T-helper 2 cell (primary cell): ENCODE measurements at regions not wholly inside any gene's neighbourhood (a gene's known extent, or its start where the extent isn't known, plus 50 kb on each side); places are given as distances from the start of the nearest gene placed in this dataset.
A peak's percentile ranks its signal among the peaks of the same experiment; 100 is the strongest.
"Not testable (repeated sequence)": the region's sequence is repeated elsewhere in the genome, so short reads cannot be mapped to it uniquely, and the experiment has no call there.

ENCODE experiments used
- DNase-seq, 5 experiments: peaks; one replicate each; pipeline versions ENCODE4 v3.0.0 to v3.0.0-alpha.2; 2012 to 2022

DNA sequence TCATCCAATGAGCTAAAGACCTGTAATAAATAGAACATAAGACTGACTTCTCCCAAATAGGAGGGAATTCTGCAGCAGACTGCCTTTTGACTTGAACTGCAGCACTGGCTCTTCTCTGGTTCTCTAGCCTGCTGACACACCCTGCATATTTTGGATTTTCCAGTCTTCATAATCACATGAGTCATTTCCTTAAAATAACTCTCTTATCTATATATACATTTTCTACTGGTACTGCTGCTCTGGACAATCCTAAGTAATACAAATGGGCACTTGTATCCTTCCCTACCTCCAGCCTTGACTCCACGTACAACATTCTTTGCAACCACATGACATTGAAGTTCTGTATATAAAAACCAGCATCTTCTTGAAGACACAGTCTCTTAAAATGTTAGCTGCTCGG is 429.4 kb upstream of the TMPRSS15 start:
- DNase-seq: no peak

- not testable (repeated sequence) for DNase-seq
Observed at GRCh38 chr21:18834121-18834520, 430.5 kb upstream of the TMPRSS15 start.

- no peak for DNase-seq
Observed at GRCh38 chr21:18840239-18840638, 436.7 kb upstream of the TMPRSS15 start.

DNA sequence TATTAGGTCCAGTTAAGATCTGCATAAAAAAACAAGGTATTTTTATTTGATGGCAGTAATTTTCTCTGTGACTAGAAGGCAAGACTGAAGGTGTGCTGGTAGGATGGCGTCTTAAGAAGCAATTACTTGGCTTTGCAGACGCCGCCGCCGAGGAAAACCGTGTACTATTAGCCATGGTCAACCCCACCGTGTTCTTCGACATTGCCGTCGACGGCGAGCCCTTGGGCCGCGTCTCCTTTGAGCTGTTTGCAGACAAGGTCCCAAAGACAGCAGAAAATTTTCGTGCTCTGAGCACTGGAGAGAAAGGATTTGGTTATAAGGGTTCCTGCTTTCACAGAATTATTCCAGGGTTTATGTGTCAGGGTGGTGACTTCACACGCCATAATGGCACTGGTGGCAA is 454.0 kb upstream of the TMPRSS15 start:
- DNase-seq: not testable (repeated sequence)

DNA sequence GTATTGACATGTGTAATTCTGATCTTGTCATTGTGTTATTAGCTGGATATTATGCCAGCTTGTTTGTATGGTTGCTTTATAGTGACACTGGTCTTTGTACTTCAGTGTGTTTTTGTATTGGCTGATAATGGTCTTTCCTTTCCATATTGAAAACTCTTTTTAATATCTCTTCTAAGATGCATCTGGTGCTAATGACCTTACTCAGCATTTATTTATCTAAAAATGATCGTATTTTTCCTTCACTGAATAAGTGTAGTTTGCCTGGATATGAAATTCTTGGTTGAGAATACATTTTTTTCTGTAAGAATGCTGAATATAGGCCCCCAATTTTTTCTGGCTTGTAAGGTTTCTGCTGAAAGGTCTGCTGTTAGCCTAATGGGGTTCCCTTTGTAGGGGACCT is 465.5 kb upstream of the TMPRSS15 start:
- no peak for DNase-seq

GRCh38 chr21:18877917-18878316 is 474.3 kb upstream of the TMPRSS15 start:
- DNase-seq: no peak

DNA sequence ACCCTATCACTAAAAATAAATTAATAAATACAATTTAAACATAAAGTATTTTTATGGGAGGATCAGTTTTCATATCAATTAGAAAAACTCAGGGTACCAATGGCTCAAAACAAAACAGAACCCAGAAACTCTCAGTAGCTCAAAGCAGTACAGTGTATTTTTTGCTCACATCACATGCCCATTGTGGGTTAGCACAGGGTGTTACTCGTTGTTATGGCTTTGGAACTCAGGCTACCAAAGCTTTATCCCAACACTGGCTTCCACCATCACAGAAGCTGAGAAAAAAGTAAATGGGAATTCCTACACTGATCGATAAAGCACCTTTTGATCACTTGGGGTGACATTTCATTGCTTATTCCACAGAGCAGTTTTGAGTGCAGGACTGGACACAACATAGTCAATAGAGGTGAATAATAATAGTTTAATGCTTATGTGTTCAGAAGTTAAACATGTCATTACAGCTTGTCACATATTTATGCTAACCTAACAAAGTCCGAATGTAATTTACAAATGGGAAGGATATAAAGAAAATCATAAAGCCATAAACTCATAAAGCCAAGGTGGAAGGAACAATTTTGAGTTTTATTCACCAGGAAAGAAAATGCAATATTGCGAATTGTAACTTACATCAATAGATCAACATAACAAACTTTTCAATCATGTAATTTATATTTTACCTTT is 484.5 kb upstream of the TMPRSS15 start:
- DNase-seq: no peak

DNA sequence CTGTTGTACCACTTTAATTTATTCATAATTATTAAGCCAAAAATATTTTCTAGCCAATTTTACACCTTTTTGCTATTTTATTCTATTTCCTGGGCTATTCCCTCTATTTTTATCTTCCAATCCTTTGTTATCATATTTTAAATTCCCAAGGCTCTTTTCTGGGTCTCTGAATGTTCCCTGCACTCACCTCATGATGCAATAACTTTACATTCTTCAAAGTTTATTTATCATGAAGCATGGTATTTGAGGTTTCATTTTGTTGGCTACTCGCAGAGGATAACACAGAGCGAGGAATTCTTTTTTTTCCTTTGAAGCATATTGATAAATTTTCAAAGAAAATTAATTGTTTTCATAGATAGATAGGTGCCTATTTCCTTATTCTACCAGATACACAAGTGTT is 489.8 kb upstream of the TMPRSS15 start:
- no peak for DNase-seq

DNA sequence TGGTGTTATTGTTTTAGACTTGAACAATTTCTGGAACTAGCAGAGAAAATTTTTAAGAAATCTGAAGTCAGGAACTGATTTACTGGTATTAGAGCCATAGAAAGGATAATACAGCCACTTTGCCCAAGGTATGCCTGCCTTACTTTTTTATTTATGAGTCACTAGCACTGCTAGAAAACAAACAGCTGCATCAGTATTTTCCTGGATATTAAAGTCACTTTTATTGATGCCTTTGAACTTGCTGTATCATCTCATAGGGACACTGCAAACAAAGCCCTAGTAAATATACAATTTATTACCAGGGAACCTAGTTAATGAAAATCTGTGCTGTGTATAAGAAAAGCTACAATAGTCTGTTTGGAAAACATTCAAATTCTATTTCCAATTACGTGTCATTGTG is 490.8 kb upstream of the TMPRSS15 start:
- DNase-seq: no peak

DNA sequence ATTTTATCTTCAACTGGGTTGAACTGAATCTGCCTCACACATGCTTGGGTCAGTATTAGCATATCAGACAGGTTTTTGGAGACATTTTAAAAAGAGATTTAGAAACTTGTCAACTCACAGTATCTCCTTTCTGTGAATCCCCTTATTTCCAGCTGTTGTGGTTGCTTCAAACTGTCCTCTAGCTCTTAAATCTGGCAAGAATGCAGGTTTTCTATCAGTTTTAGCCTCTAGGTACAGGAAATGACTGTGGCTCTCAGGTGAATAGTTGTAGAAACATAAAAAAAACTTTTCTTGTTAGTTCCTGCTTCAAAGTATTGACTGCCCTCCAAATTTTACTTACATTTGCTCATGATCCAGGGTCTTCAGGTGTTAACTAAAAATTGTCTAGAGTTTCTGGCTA is 495.7 kb upstream of the TMPRSS15 start:
- DNase-seq: no peak

- DNase-seq: no peak
Observed at GRCh38 chr21:18902660-18903059, 499.1 kb upstream of the TMPRSS15 start.

DNA sequence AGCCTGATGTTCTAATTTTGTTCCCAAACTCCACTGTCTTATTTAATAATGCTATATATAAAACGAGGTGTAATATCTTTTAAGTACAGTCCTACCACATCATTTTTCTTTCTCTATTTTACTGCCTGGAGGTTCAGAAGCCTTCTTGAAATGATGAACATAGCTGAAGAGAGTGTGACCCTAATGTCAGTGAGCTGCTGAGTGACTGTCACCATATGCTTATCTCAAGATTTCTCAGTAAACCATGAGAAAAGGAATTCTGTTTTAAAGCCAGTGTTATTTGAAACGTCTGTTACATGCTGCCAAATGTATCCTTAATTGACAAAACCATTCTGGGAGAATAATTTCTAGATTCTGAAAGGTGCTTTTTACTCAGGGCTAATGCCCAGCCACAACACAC is 503.5 kb upstream of the TMPRSS15 start:
- DNase-seq: no peak

DNA sequence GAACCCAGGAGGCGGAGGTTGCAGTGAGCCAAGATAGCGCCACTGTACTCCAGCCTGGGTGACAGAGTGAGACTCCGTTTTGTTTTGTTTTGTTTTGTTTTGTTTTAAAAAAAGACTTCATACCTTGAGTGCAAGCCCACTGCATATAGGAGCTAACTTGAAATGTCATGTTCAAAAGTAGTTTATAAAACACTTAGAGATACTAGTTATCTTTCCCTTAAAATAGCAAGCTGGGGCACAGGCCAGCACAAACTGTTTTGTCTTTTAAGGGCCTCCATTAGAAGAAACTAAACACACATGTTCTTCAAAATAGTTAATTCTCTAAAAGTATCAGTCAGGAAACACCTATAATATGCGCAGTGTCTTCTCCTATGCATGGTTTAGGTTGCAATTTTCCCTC is 505.1 kb upstream of the TMPRSS15 start:
- DNase-seq: no peak

DNA sequence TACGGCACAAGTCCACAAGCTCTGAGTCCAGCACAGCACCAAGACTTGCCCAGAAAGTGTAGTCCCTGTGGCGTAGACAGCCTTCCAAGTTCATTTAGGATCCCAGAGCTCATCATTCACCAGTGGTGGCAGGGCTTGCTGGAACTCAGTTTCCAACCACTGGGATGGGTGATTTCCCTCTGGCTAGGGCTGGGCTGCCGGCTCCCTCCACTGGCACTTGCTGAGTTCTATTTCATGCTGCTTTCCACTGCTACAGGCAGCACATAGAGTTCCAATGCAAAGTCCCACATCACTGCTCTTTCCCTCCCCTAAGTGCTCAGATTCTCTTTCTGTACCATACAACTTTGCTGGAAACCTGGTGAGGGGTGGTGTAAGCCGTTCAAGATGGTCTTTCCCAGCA is 510.3 kb upstream of the TMPRSS15 start:
- DNase-seq: no peak

DNA sequence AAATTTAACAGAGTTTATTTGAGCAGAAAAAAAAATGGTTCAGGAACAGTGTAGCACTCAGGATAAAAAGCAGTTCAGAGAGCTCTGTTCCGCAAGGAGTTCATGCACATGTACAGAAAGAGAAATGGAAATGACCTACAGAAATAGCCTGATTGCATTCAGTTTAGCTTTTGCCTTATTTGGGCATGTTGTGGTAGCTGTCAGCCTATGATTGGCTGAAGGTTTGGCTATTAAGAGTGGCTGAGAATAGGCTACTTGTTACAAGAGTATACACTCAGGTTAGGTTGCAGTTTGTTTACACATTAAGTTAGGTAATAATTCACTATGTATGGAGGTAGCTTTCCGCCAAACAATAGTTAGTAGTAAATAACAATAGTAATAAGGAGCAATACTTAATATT is 511.0 kb upstream of the TMPRSS15 start:
- DNase-seq: no peak

DNA sequence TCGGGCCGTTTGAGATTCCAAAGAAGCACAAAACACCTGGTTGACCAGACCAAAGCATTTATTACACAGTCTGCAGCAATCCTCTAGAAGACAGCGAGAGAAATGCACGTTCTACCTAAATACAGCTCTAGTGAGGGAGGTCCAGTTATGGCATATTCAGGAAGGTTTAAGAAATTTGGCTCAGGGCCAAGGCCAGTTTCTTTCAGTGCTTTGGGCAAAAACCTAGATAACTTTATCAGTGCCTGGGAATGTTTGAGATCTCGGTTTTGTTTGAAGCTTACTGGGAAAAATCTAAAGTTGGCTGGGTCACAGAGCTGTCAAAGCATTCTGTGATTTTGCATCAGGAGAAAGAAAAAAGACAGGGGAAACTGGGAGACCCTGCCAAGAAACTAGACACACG is 514.0 kb upstream of the TMPRSS15 start:
- no peak for DNase-seq

- no peak for DNase-seq
Observed at GRCh38 chr21:18931237-18931636, 527.7 kb upstream of the TMPRSS15 start.

- no peak for DNase-seq
Observed at GRCh38 chr21:18937337-18937736, 533.8 kb upstream of the TMPRSS15 start.

DNA sequence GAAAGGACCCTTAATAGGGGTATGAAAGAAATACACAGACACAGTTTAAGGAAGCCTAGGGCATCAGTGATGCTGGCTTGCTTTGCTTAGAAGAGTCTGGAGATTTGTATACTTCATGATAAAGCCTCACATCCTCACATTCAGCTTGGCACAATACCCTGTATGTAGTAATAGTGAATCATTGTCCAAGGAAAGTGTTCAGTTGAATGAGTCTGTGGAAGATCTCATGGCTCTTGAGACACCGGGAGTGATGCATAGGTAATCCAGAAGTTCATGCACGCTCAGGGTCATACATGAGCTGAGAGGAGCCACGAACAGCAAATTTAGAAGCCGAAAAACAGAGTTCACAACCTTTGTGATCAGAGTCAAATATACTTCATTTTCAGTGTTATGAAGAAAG is 537.2 kb upstream of the TMPRSS15 start:
- no peak for DNase-seq

- no peak for DNase-seq
Observed at GRCh38 chr21:18950045-18950740, 546.6 kb upstream of the TMPRSS15 start.

GRCh38 chr21:18951271-18952038 is 547.9 kb upstream of the TMPRSS15 start:
- peak in 1 of 5 experiments; percentile 7 for DNase-seq

DNA sequence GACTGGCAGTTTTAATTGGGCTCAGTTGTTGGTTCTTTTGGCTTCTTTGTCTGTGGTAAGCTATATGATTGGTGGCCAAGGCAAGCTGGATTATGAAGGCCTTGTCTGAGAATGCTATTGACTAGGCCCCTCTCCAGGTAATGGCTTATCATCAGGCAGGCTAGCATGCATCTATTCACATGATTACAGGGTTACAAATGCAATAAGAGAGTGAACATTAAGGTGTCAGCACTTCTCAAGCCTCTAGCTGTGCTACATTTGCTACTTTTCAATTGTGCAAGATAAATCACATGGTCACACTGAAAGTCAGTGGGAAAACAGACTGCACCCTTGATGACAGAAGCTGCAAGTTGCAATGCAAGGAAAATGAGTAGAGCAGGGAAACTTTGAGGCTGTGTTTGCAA is 550.9 kb upstream of the TMPRSS15 start:
- no peak for DNase-seq

DNA sequence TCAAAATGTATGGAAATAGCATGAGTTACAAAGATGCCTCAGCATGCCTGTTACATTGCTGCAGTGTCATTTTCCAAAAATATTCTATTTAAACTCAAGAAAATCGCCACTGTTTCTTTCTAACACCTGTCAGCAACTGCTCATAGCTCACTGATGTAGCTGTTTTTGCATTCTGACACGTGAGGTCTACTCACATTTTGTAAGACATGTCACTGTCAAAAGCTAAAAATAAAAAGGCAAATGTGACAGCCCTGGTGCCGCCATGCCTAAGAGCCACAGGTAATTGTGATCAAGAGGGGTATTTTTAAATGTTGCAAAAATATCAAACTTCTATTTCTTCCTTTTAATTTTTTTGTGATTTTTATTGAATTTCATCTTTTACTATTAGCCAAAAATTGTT is 556.2 kb upstream of the TMPRSS15 start:
- no peak for DNase-seq

DNA sequence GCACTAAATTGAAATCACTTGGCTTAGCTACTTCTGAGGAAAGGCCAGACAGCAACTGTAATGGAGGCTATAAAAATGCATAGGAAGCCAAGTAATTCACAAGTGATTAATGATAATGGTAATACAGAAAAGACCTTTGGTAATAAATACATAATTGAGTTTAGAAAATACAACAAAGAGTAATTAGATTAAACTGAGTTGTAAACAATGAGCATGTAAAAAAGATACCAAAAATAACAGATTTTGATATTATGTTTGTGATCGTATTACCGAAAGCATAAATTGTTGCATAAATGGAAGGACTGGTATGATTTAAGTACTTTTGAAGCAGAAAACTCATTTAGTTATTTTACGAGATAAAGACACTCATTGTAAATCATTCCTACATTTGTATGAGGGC is 556.7 kb upstream of the TMPRSS15 start:
- DNase-seq: no peak
